GM12892 (cell line): ENCODE measurements at regions not wholly inside any gene's neighbourhood (a gene's known extent, or its start where the extent isn't known, plus 50 kb on each side); places are given as distances from the start of the nearest gene placed in this dataset.
"Not testable (repeated sequence)": the region's sequence is repeated elsewhere in the genome, so short reads cannot be mapped to it uniquely, and the experiment has no call there.

ENCODE experiments used
- DNase-seq: peaks from one replicate; pipeline ENCODE4 v3.0.0; 2011; ENCODE audit not compliant: insufficient read length
- FAIRE-seq: peaks from 2 replicates; lab custom pipeline; 2011; peaks lifted over from hg19 to GRCh38; lab: Jason Lieb, UNC
- POLR2A ChIP-seq: IDR thresholded peaks from 2 replicates; pipeline ENCODE4 v1.6.1; 2011; ENCODE audit warnings: low read depth, low read length, control low read depth
- POLR2AphosphoS5 ChIP-seq: IDR thresholded peaks from 2 replicates; pipeline ENCODE4 v1.6.1; 2011; ENCODE audit warnings: low read depth, low read length, control low read depth
- TAF1 ChIP-seq: IDR thresholded peaks from 2 replicates; pipeline ENCODE4 v1.6.1; 2011; ENCODE audit warnings: low read depth, mild to moderate bottlenecking, control low read depth, low read length, borderline replicate concordance

DNA sequence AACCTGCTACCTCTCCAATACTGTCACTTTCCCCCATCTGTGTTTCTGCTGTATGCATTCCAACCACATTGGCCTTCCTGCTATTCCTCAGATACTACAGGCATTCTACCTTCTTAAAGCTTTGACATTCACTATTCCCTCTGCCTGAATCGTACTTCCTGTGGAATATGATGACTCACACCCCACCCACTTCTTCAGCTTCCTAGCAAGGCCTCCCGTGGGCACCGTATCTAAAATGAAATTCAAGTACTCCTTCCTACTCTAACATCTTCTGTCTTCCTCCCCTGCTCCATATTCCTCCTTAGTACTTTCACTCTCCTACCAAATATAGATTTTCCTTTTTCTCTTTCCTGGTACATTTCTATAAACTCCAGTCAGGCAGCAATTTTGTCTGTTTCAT, 710.4 kb downstream of the RNF144A start:
- TF ChIP-seq POLR2AphosphoS5 (no peak), POLR2A (no peak), TAF1 (no peak)
- FAIRE-seq: no peak
- DNase-seq: no peak

DNA sequence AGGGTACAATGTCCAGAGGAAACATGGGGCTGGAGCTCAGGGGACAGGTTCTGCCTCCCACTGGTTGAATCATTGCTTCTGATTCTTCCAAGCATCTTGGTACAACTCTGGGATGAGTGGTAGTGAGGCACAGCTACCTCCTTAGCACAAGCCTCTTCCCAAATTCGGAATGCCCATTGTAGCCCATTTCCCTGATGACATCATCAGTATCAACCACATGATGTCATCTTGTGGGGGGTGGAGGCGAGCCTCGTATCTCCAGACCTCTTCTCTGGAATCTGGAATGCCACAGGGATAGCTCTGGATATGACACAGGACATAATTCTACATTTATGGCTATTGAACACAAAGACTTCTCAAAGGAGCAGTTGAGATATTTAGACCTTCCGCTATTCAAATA, 715.2 kb downstream of the RNF144A start:
- FAIRE-seq (no peak), DNase-seq (no peak)
- TF ChIP-seq POLR2AphosphoS5 (no peak), TAF1 (no peak), POLR2A (no peak)

- FAIRE-seq (no peak), DNase-seq (no peak)
- TF ChIP-seq TAF1: no peak
- no peak for TF ChIP-seq POLR2A
- TF ChIP-seq POLR2AphosphoS5: no peak
These were observed 716.4 kb downstream of the RNF144A start for GRCh38 chr2:7633566-7634153.

DNA sequence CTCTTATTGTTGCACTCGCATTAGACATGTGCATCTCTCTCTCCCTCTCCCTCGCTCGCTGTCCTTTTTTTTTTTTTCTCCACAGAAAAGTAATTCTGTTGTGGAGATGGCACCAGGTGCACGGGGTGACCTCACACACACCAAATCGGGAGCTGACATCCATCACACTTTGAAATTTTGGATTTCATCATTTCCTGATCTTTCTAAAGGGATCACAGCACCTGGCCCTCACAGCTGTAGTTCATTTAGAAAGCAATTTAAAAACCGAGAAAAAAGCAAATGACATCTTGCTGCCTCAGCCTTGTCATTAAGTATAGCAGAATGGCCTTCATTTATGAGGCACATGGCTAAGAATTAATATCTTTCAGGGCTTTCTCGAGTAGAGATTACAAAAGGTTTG, 717.2 kb downstream of the RNF144A start:
- FAIRE-seq (no peak), DNase-seq (no peak)
- no peak for TF ChIP-seq POLR2AphosphoS5
- TF ChIP-seq POLR2A: no peak
- TF ChIP-seq TAF1: no peak

DNA sequence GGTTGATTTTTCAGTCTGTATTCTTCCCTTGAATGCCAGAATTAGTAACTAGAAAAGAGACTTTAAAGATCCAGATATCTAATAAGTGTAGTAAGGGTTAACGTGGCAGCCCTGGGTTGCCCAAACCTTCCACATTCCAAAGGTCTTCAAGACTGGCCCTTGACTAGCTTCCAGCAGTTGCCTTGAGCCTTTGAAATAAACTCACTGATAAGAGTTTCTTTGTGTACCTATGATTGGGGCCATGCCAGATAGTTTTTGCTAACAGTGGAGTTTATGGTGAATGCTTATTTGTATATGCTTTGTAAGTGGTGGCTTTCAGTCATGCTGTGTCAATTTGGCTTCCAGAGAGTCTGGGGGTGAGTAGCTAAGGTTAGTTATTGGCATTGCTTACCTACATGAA, 722.3 kb downstream of the RNF144A start:
- TF ChIP-seq TAF1 (no peak), POLR2AphosphoS5 (no peak), POLR2A (no peak)
- FAIRE-seq (no peak), DNase-seq (no peak)

DNA sequence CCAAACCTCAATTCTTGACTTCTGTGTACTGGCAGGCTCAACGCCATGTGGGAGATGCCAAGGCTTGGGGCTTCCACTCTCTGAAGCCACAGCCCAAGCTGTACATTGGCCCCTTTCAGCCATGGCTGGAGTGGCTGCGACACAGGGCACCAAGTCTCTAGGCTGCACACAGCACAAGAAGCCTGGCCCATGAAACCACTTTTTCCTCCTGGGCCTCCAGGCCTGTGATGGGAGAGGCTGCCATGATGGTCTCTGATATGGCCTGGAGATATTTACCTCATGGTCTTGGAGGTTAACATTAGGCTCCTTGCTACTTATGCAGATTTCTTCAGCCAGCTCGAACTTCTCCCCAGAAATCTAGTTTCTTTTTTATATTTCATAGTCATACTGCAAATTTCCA, 724.1 kb downstream of the RNF144A start:
- DNase-seq, FAIRE-seq: not testable (repeated sequence)

DNA sequence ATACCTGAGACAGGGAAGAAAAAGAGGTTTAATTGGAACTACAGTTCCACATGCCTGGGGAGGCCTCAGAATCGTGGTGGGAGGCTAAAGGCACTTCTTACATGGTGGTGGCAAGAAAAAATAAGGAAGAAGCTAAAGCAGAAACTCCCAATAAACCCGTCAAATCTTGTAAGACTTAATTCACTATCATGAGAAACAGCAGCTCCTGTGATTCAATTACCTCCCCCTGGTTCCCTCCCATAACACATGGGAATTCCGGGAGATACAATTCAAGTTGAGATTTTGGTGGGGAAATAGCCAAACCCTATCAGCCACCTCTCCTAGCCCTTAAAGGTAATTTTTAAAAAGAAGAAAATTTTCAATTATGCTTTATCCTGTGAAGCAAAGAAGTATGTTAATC, 728.8 kb downstream of the RNF144A start:
- no peak for DNase-seq
- TF ChIP-seq POLR2A: no peak
- TF ChIP-seq TAF1: no peak
- TF ChIP-seq POLR2AphosphoS5: no peak
- no peak for FAIRE-seq

DNA sequence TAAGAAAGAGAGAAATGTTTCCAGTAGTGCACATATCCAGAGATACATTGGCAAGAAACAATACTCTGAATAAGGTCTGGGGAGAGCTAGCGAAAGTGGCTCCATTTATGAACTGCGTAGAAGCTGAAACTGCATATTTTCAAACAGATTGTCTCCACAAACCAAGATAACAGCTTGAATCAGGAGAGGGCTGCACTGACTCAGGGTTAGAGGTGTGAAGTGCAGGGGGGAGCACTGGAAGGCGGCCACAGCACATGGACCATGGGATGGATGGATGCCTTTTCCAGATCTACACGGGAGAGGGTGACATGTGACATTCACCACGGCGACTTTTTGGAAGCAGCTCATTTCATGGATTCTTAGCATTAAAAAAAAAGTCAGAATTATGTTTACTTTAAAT, 729.4 kb downstream of the RNF144A start:
- DNase-seq: no peak
- TF ChIP-seq POLR2AphosphoS5: no peak
- no peak for TF ChIP-seq POLR2A
- no peak for TF ChIP-seq TAF1
- FAIRE-seq: no peak

DNA sequence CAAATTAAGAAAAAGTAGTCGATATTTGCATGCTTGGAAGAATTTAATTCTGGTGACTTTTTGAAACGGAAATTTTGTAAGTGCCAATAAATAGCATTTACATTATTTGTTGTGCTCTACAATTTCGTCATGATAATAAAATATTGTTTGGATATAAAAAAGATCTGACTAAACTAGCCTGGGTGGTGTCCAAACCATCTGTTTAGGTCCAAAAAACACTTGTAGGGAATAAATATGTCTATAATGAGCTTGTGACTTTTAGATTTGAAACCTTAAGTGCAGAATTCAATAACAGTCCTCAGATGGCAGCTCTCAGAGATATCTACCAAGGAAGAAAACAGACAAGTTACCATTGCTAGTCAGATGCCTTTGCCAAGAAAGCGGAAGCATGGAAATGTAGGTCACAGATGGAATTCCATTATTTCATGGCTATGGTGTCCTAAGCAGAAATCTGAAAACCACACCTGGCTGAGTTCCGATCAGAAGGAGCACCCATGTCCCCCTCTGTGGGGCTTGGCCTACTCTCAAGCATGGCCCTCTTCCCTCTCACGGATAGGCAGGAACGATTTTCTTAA, 731.1 kb downstream of the RNF144A start:
- no peak for TF ChIP-seq POLR2AphosphoS5
- no peak for TF ChIP-seq TAF1
- TF ChIP-seq POLR2A: no peak
- DNase-seq (no peak), FAIRE-seq (no peak)

- TF ChIP-seq POLR2AphosphoS5 (no peak), TAF1 (no peak), POLR2A (no peak)
- FAIRE-seq (no peak), DNase-seq (no peak)
These were observed 732.4 kb downstream of the RNF144A start for GRCh38 chr2:7649461-7650228.

DNA sequence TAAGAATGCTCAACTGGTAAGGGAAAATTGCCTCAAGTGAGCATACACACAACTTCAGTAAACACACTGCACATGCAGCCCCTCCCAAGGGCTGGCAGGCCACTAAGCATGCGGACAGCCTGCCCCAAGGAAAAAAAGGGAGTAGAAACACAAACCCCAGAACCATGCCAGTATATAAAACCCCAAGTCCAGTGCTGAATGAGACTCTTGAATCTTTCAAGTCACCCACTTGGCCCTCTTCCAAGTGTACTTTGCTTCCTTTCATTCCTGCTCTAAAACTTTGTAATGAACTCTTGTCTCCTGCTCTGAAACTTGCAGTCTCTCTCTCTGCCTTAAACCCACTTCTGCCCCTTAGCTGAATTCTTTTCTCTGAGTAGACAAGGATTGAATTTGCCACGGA, 736.4 kb downstream of the RNF144A start:
- FAIRE-seq (no peak), DNase-seq (no peak)
- TF ChIP-seq POLR2AphosphoS5: no peak
- no peak for TF ChIP-seq POLR2A
- TF ChIP-seq TAF1: no peak

- FAIRE-seq: no peak
- no peak for TF ChIP-seq POLR2A
- no peak for TF ChIP-seq POLR2AphosphoS5
- TF ChIP-seq TAF1: no peak
- no peak for DNase-seq
These were observed 738.4 kb downstream of the RNF144A start for GRCh38 chr2:7655629-7656028.

- DNase-seq, FAIRE-seq: not testable (repeated sequence)
These were observed 740.3 kb downstream of the RNF144A start for GRCh38 chr2:7657526-7657925.
